GM18858 (cell line): ENCODE measurements at regions not wholly inside any gene's neighbourhood (a gene's known extent, or its start where the extent isn't known, plus 50 kb on each side); places are given as distances from the start of the nearest gene placed in this dataset.
A peak's percentile ranks its signal among the peaks of the same experiment; 100 is the strongest.
"Not testable (repeated sequence)": the region's sequence is repeated elsewhere in the genome, so short reads cannot be mapped to it uniquely, and the experiment has no call there.

Experiments used
- ATAC-seq: cut with Tn5 transposase; IDR thresholded peaks from one replicate; pipeline ENCODE4 v1.9.1; 2021; ENCODE audit not compliant: unreplicated experiment

GRCh38 chr18:1652018-1652417 is 747.3 kb downstream of the ADCYAP1 start:
- ATAC-seq = no peak

- ATAC-seq = no peak
These were observed 749.2 kb downstream of the ADCYAP1 start for GRCh38 chr18:1653873-1654272.

- no peak for ATAC-seq
These were observed 753.2 kb downstream of the ADCYAP1 start for GRCh38 chr18:1657876-1658275.

GRCh38 chr18:1658908-1659566 is 754.4 kb downstream of the ADCYAP1 start:
- no peak for ATAC-seq

GRCh38 chr18:1663879-1664705 is 759.4 kb downstream of the ADCYAP1 start:
- peak; percentile 59 for ATAC-seq

- no peak for ATAC-seq
These were observed 760.4 kb downstream of the ADCYAP1 start for GRCh38 chr18:1665079-1665478.

GRCh38 chr18:1668279-1668678 is 763.6 kb downstream of the ADCYAP1 start:
- no peak for ATAC-seq

GRCh38 chr18:1671710-1672109 is 767.0 kb downstream of the ADCYAP1 start:
- not testable (repeated sequence) for ATAC-seq

- ATAC-seq = no peak
These were observed 771.7 kb downstream of the ADCYAP1 start for GRCh38 chr18:1676387-1676786.

GRCh38 chr18:1680108-1680507 is 775.4 kb downstream of the ADCYAP1 start:
- ATAC-seq = no peak

GRCh38 chr18:1691863-1692262 is 787.2 kb downstream of the ADCYAP1 start:
- no peak for ATAC-seq

- no peak for ATAC-seq
These were observed 803.3 kb downstream of the ADCYAP1 start for GRCh38 chr18:1708006-1708405.

GRCh38 chr18:1710114-1710513 is 805.4 kb downstream of the ADCYAP1 start:
- ATAC-seq = no peak

GRCh38 chr18:1732143-1732542 is 827.5 kb downstream of the ADCYAP1 start:
- no peak for ATAC-seq

- ATAC-seq = no peak
These were observed 825.2 kb downstream of the METTL4 start for GRCh38 chr18:1746131-1746530.

- ATAC-seq = no peak
These were observed 820.1 kb downstream of the METTL4 start for GRCh38 chr18:1751249-1751648.

- ATAC-seq = no peak
These were observed 810.4 kb downstream of the METTL4 start for GRCh38 chr18:1760901-1761300.

- no peak for ATAC-seq
These were observed 797.0 kb downstream of the METTL4 start for GRCh38 chr18:1774261-1774660.

- no peak for ATAC-seq
These were observed 793.5 kb downstream of the METTL4 start for GRCh38 chr18:1777843-1778242.

GRCh38 chr18:1778496-1779178 is 792.7 kb downstream of the METTL4 start:
- ATAC-seq = no peak

- ATAC-seq = no peak
These were observed 791.7 kb downstream of the METTL4 start for GRCh38 chr18:1779587-1779986.

GRCh38 chr18:1784113-1784512 is 787.2 kb downstream of the METTL4 start:
- ATAC-seq = no peak
